Mesenchymal stem cell (in vitro differentiated cells and primary cell): ENCODE measurements at regions not wholly inside any gene's neighbourhood (a gene's known extent, or its start where the extent isn't known, plus 50 kb on each side); places are given as distances from the start of the nearest gene placed in this dataset.

Experiments
- DNase-seq: peaks from one replicate; pipeline ENCODE4 v3.0.0-alpha.2; 2013
- H2AFZ ChIP-seq: one replicate; pipeline ENCODE4 v1.6.1; 2013; ENCODE audit warnings: low read depth, mild to moderate bottlenecking, control low read depth, inconsistent platforms, low read length, moderate library complexity
- H2AK5ac ChIP-seq: 2 replicates; pipeline ENCODE4 v1.6.1; 2013; ENCODE audit warnings: low read length, moderate library complexity, mild to moderate bottlenecking, inconsistent platforms; ENCODE audit not compliant: severe bottlenecking
- H2BK120ac ChIP-seq: one replicate; pipeline ENCODE4 v1.6.1; 2013; ENCODE audit warnings: low read depth, mild to moderate bottlenecking, inconsistent platforms, low read length, moderate library complexity
- H2BK12ac ChIP-seq, 2 experiments: one replicate each; pipeline ENCODE4 v1.6.1; 2013; ENCODE audit warnings: inconsistent platforms in 2 of 2, low read length in 2 of 2, mild to moderate bottlenecking in 2 of 2, moderate library complexity in 2 of 2, control low read depth in 1 of 2
- H2BK15ac ChIP-seq: one replicate; pipeline ENCODE4 v1.6.1; 2013; ENCODE audit warnings: mild to moderate bottlenecking, low read depth, inconsistent platforms; ENCODE audit not compliant: poor library complexity, severe bottlenecking
- H2BK5ac ChIP-seq: 2 replicates; pipeline ENCODE4 v1.6.1; 2013; ENCODE audit warnings: low read depth, mild to moderate bottlenecking, low read length, control low read depth, inconsistent platforms; ENCODE audit not compliant: poor library complexity, severe bottlenecking
- H3K14ac ChIP-seq, 2 experiments: one replicate each; pipeline ENCODE4 v1.6.1; 2013; ENCODE audit warnings: inconsistent platforms in 2 of 2, low read length in 2 of 2, control low read depth in 1 of 2, mild to moderate bottlenecking in 1 of 2, moderate library complexity in 1 of 2
- H3K18ac ChIP-seq, 2 experiments: one replicate each; pipeline ENCODE4 v1.6.1; 2013; ENCODE audit warnings: inconsistent platforms in 2 of 2, low read length in 2 of 2, control low read depth in 1 of 2, low read depth in 1 of 2, mild to moderate bottlenecking in 1 of 2
- H3K23ac ChIP-seq, 2 experiments: one replicate each; pipeline ENCODE4 v1.6.1; 2013; ENCODE audit warnings: inconsistent platforms in 2 of 2, low read length in 2 of 2, mild to moderate bottlenecking in 2 of 2, moderate library complexity in 2 of 2, control low read depth in 1 of 2
- H3K27ac ChIP-seq: 2 replicates; pipeline ENCODE4 v1.5.1; 2013; ENCODE audit warnings: mild to moderate bottlenecking, moderate library complexity, low read length, control low read depth, inconsistent platforms; ENCODE audit not compliant: poor library complexity, severe bottlenecking
- H3K27me3 ChIP-seq, 2 experiments: 2 replicates each; pipeline versions ENCODE4 v1.6.1 to v1.7.0; 2013; ENCODE audit warnings: low read length in 2 of 2, mild to moderate bottlenecking in 2 of 2, moderate library complexity in 2 of 2, control low read depth in 1 of 2, inconsistent platforms in 1 of 2; ENCODE audit not compliant: control insufficient read depth in 1 of 2, insufficient read depth in 1 of 2
- H3K36me3 ChIP-seq, 2 experiments: 2 replicates each; pipeline versions ENCODE4 v1.6.1 to v1.7.0; 2013; ENCODE audit warnings: low read length in 2 of 2, control low read depth in 1 of 2, inconsistent platforms in 1 of 2, low read depth in 1 of 2, mild to moderate bottlenecking in 1 of 2; ENCODE audit not compliant: insufficient read depth in 2 of 2, control insufficient read depth in 1 of 2
- H3K4ac ChIP-seq, 2 experiments: one replicate each; pipeline ENCODE4 v1.6.1; 2013; ENCODE audit warnings: inconsistent platforms in 2 of 2, low read length in 2 of 2, mild to moderate bottlenecking in 2 of 2, moderate library complexity in 2 of 2, control low read depth in 1 of 2, low read depth in 1 of 2
- H3K4me1 ChIP-seq: 2 replicates; pipeline ENCODE4 v1.6.1; 2013; ENCODE audit warnings: low read depth, low read length, control low read depth; ENCODE audit not compliant: control insufficient read depth, insufficient read depth
- H3K4me2 ChIP-seq: 2 replicates; pipeline ENCODE4 v1.6.1; 2013; ENCODE audit warnings: low read length, mild to moderate bottlenecking, inconsistent platforms; ENCODE audit not compliant: poor library complexity, severe bottlenecking
- H3K4me3 ChIP-seq, 2 experiments: 2 replicates each; pipeline versions ENCODE4 v1.5.1 to v1.7.0; 2013; ENCODE audit warnings: low read length in 2 of 2, mild to moderate bottlenecking in 2 of 2, control low read depth in 1 of 2, low read depth in 1 of 2; ENCODE audit not compliant: insufficient read depth in 1 of 2
- H3K79me1 ChIP-seq: replicated peaks from 2 replicates; pipeline ENCODE4 v1.6.1; 2013; ENCODE audit warnings: mild to moderate bottlenecking, control low read depth, low read length, inconsistent platforms; ENCODE audit not compliant: poor library complexity, severe bottlenecking
- H3K9ac ChIP-seq: 2 replicates; pipeline ENCODE4 v1.7.0; 2013; ENCODE audit warnings: mild to moderate bottlenecking, low read length, moderate library complexity
- H3K9me3 ChIP-seq: 2 replicates; pipeline ENCODE4 v1.7.0; 2013; ENCODE audit warnings: mild to moderate bottlenecking, low read length; ENCODE audit not compliant: control insufficient read depth
- H4K8ac ChIP-seq: one replicate; pipeline ENCODE4 v1.6.1; 2013; ENCODE audit warnings: inconsistent platforms, mild to moderate bottlenecking, low read length, moderate library complexity
- H4K91ac ChIP-seq: one replicate; pipeline ENCODE4 v1.6.1; 2013; ENCODE audit warnings: mild to moderate bottlenecking, low read length, inconsistent platforms
- WGBS: methylation state at CpG from one replicate; pipeline ENCODE4 v1.1.7; 2013; ENCODE audit warnings: mixed read lengths; 5-methylcytosine and 5-hydroxymethylcytosine counted together

- Histone ChIP-seq H3K9ac (peak overlapping the region; percentile 67), H2BK12ac (no peak overlapping the region), H3K4ac (no peak overlapping the region), H3K4me2 (no peak overlapping the region), H3K14ac (no peak overlapping the region), H3K27ac (no peak overlapping the region), H2BK5ac (no peak overlapping the region), H4K8ac (no peak overlapping the region), H3K4me1 (no peaks in the 10 kb centered on the region), H2BK120ac (no peak overlapping the region), H2BK15ac (no peak overlapping the region), H3K27me3 (no peaks in the 10 kb centered on the region), H2AK5ac (no peak overlapping the region), H2AFZ (no peak overlapping the region), H3K18ac (no peak overlapping the region), H3K36me3 (no peaks in the 10 kb centered on the region), H3K4me3 (no peak overlapping the region), H3K79me1 (no peaks in the 10 kb centered on the region), H3K23ac (no peak overlapping the region), H3K9me3 (peaks cover 3% of the 10 kb centered on the region), H4K91ac (no peak overlapping the region)
- no CpG with 5 or more reads among the region's 2 CpGs for WGBS
- peak; percentile 23 for DNase-seq
These were observed 977.2 kb downstream of the CDH11 start for GRCh38 chr16:64144617-64145016.

GRCh38 chr16:64138621-64139020 is 983.2 kb downstream of the CDH11 start:
- Histone ChIP-seq H2AFZ (no peak overlapping the region), H3K36me3 (no peaks in the 10 kb centered on the region), H2BK12ac (no peak overlapping the region), H3K9ac (no peak overlapping the region), H2BK120ac (no peak overlapping the region), H3K18ac (no peak overlapping the region), H2BK15ac (no peak overlapping the region), H3K4me1 (no peaks in the 10 kb centered on the region), H4K8ac (no peak overlapping the region), H3K14ac (no peak overlapping the region), H3K27me3 (no peaks in the 10 kb centered on the region), H2BK5ac (no peak overlapping the region), H3K9me3 (no peaks in the 10 kb centered on the region), H3K4ac (no peak overlapping the region), H3K27ac (no peak overlapping the region), H4K91ac (no peak overlapping the region), H3K4me2 (no peak overlapping the region), H3K4me3 (no peak overlapping the region), H2AK5ac (no peak overlapping the region), H3K23ac (no peak overlapping the region), H3K79me1 (no peaks in the 10 kb centered on the region)
- WGBS, result 91% methylated on average over 1 of the region's 2 CpGs
- DNase-seq, result no peak

- no peaks in the 10 kb centered on the region for H3K79me1 ChIP-seq
- no peak overlapping the region for H3K4ac ChIP-seq
- H3K4me3 ChIP-seq, result no peak overlapping the region
- H2BK120ac ChIP-seq, result no peak overlapping the region
- no peak overlapping the region for H2BK5ac ChIP-seq
- H3K4me2 ChIP-seq, result no peak overlapping the region
- H3K4me1 ChIP-seq, result no peaks in the 10 kb centered on the region
- no peak overlapping the region for H3K27ac ChIP-seq
- 92% methylated on average over 8 of the region's 8 CpGs for WGBS
- no peaks in the 10 kb centered on the region for H3K9me3 ChIP-seq
- H3K23ac ChIP-seq, result no peak overlapping the region
- H2AFZ ChIP-seq, result no peak overlapping the region
- no peak overlapping the region for H4K91ac ChIP-seq
- no peak overlapping the region for H2BK15ac ChIP-seq
- no peaks in the 10 kb centered on the region for H3K27me3 ChIP-seq
- no peak overlapping the region for H3K14ac ChIP-seq
- no peak overlapping the region for H2AK5ac ChIP-seq
- H4K8ac ChIP-seq, result no peak overlapping the region
- H3K36me3 ChIP-seq, result no peaks in the 10 kb centered on the region
- no peak for DNase-seq
- H3K9ac ChIP-seq, result no peak overlapping the region
- no peak overlapping the region for H3K18ac ChIP-seq
- H2BK12ac ChIP-seq, result no peak overlapping the region
These were observed 983.9 kb downstream of the CDH11 start for GRCh38 chr16:64138006-64138405.

GRCh38 chr16:64136743-64137142 is 985.1 kb downstream of the CDH11 start:
- Histone ChIP-seq H3K4me3 (no peak overlapping the region), H3K9ac (no peak overlapping the region)
- no peak for DNase-seq

More at GRCh38 chr16:64136743-64137142, 985.1 kb downstream of the CDH11 start:
- H2BK12ac ChIP-seq, result no peak overlapping the region
- no peak overlapping the region for H3K14ac ChIP-seq
- no peak overlapping the region for H2AK5ac ChIP-seq
- no peak overlapping the region for H3K4me2 ChIP-seq
- H3K4me1 ChIP-seq, result no peaks in the 10 kb centered on the region
- no CpG with 5 or more reads among the region's 3 CpGs for WGBS
- H3K27me3 ChIP-seq, result no peaks in the 10 kb centered on the region
- no peaks in the 10 kb centered on the region for H3K79me1 ChIP-seq
- no peak overlapping the region for H3K4ac ChIP-seq
- no peak overlapping the region for H4K8ac ChIP-seq
- no peak overlapping the region for H2BK120ac ChIP-seq
- no peak overlapping the region for H3K23ac ChIP-seq
- H2BK5ac ChIP-seq, result no peak overlapping the region
- H3K36me3 ChIP-seq, result no peaks in the 10 kb centered on the region
- no peak overlapping the region for H2BK15ac ChIP-seq
- no peak overlapping the region for H4K91ac ChIP-seq
- H3K9me3 ChIP-seq, result no peaks in the 10 kb centered on the region
- no peak overlapping the region for H2AFZ ChIP-seq
- no peak overlapping the region for H3K18ac ChIP-seq
- H3K27ac ChIP-seq, result no peak overlapping the region
